ES-I3 (cell line): ENCODE measurements at regions not wholly inside any gene's neighbourhood (a gene's known extent, or its start where the extent isn't known, plus 50 kb on each side); places are given as distances from the start of the nearest gene placed in this dataset.

Source experiments
- H3K36me3 ChIP-seq: 2 replicates; pipeline ENCODE4 v1.6.1; 2013; ENCODE audit warnings: mild to moderate bottlenecking, low read length, control low read depth, moderate library complexity; ENCODE audit not compliant: insufficient read depth
- H3K4me1 ChIP-seq: 2 replicates; pipeline ENCODE4 v1.6.1; 2013; ENCODE audit warnings: mild to moderate bottlenecking, control low read depth, low read length; ENCODE audit not compliant: insufficient read depth
- H3K9ac ChIP-seq: 2 replicates; pipeline ENCODE4 v1.6.1; 2013; ENCODE audit warnings: low read depth, mild to moderate bottlenecking, low read length, moderate library complexity
- H3K9me3 ChIP-seq: 2 replicates; pipeline ENCODE4 v1.6.1; 2013; ENCODE audit warnings: mild to moderate bottlenecking, low read length, moderate library complexity; ENCODE audit not compliant: control insufficient read depth, insufficient read depth

- Histone ChIP-seq H3K4me1 (peaks cover 11% of the 10 kb centered on the region), H3K9ac (no peak overlapping the region), H3K36me3 (no peaks in the 10 kb centered on the region), H3K9me3 (peaks cover 3% of the 10 kb centered on the region; the same call in 1 of the 2 replicates)
These were observed 345.7 kb downstream of the HAPSTR1 start for GRCh38 chr16:9437115-9437514.

- H3K4me1 ChIP-seq: peaks cover 17% of the 10 kb centered on the region
- no peak overlapping the region for H3K9ac ChIP-seq
- H3K36me3 ChIP-seq: no peaks in the 10 kb centered on the region
- H3K9me3 ChIP-seq: peaks cover 3% of the 10 kb centered on the region; the same call in 1 of the 2 replicates
These were observed 347.5 kb downstream of the HAPSTR1 start for GRCh38 chr16:9438991-9439390.

GRCh38 chr16:9441012-9441411 is 349.6 kb downstream of the HAPSTR1 start:
- Histone ChIP-seq H3K9me3 (peaks cover 3% of the 10 kb centered on the region; the same call in 1 of the 2 replicates), H3K36me3 (no peaks in the 10 kb centered on the region), H3K9ac (no peak overlapping the region), H3K4me1 (peaks cover 20% of the 10 kb centered on the region)

- Histone ChIP-seq H3K9me3 (no peaks in the 10 kb centered on the region), H3K36me3 (no peaks in the 10 kb centered on the region), H3K9ac (no peak overlapping the region), H3K4me1 (peaks cover 23% of the 10 kb centered on the region)
These were observed 352.4 kb downstream of the HAPSTR1 start for GRCh38 chr16:9443864-9444263.

GRCh38 chr16:9446471-9447194 is 355.2 kb downstream of the HAPSTR1 start:
- Histone ChIP-seq H3K36me3 (no peaks in the 10 kb centered on the region), H3K9me3 (peaks cover 4% of the 10 kb centered on the region; the same call in 1 of the 2 replicates), H3K4me1 (peaks cover 15% of the 10 kb centered on the region), H3K9ac (no peak overlapping the region)

- Histone ChIP-seq H3K4me1 (peaks cover 12% of the 10 kb centered on the region), H3K9me3 (peaks cover 4% of the 10 kb centered on the region; the same call in 1 of the 2 replicates), H3K36me3 (no peaks in the 10 kb centered on the region), H3K9ac (no peak overlapping the region)
These were observed 355.7 kb downstream of the HAPSTR1 start for GRCh38 chr16:9447195-9447551.

- H3K4me1 ChIP-seq: peaks cover 7% of the 10 kb centered on the region
- H3K9me3 ChIP-seq: peaks cover 4% of the 10 kb centered on the region; the same call in 1 of the 2 replicates
- H3K9ac ChIP-seq: no peak overlapping the region
- no peaks in the 10 kb centered on the region for H3K36me3 ChIP-seq
These were observed 356.3 kb downstream of the HAPSTR1 start for GRCh38 chr16:9447699-9448098.

- H3K9me3 ChIP-seq: peaks cover 4% of the 10 kb centered on the region; the same call in 1 of the 2 replicates
- peaks cover 7% of the 10 kb centered on the region for H3K4me1 ChIP-seq
- H3K36me3 ChIP-seq: no peaks in the 10 kb centered on the region
- H3K9ac ChIP-seq: no peak overlapping the region
These were observed 358.2 kb downstream of the HAPSTR1 start for GRCh38 chr16:9449597-9449996.

- H3K9me3 ChIP-seq: no peaks in the 10 kb centered on the region
- no peaks in the 10 kb centered on the region for H3K4me1 ChIP-seq
- no peak overlapping the region for H3K9ac ChIP-seq
- H3K36me3 ChIP-seq: no peaks in the 10 kb centered on the region
These were observed 365.8 kb downstream of the HAPSTR1 start for GRCh38 chr16:9457215-9457614.

GRCh38 chr16:9458816-9459215 is 367.4 kb downstream of the HAPSTR1 start:
- Histone ChIP-seq H3K9ac (no peak overlapping the region), H3K9me3 (no peaks in the 10 kb centered on the region), H3K4me1 (no peaks in the 10 kb centered on the region), H3K36me3 (no peaks in the 10 kb centered on the region)

GRCh38 chr16:9462984-9463383 is 371.5 kb downstream of the HAPSTR1 start:
- Histone ChIP-seq H3K36me3 (no peaks in the 10 kb centered on the region), H3K9me3 (no peaks in the 10 kb centered on the region), H3K9ac (no peak overlapping the region), H3K4me1 (no peaks in the 10 kb centered on the region)

- Histone ChIP-seq H3K9me3 (no peaks in the 10 kb centered on the region), H3K36me3 (no peaks in the 10 kb centered on the region), H3K4me1 (no peaks in the 10 kb centered on the region), H3K9ac (no peak overlapping the region)
These were observed 372.0 kb downstream of the HAPSTR1 start for GRCh38 chr16:9463461-9463860.

GRCh38 chr16:9465161-9465560 is 373.7 kb downstream of the HAPSTR1 start:
- Histone ChIP-seq H3K4me1 (no peaks in the 10 kb centered on the region), H3K9me3 (no peaks in the 10 kb centered on the region; the same call in 1 of the 2 replicates), H3K9ac (no peak overlapping the region), H3K36me3 (no peaks in the 10 kb centered on the region)

- no peaks in the 10 kb centered on the region for H3K4me1 ChIP-seq
- H3K9ac ChIP-seq: no peak overlapping the region
- H3K9me3 ChIP-seq: no peaks in the 10 kb centered on the region; the same call in 1 of the 2 replicates
- no peaks in the 10 kb centered on the region for H3K36me3 ChIP-seq
These were observed 378.1 kb downstream of the HAPSTR1 start for GRCh38 chr16:9469512-9469911.

- Histone ChIP-seq H3K9ac (no peak overlapping the region), H3K9me3 (no peaks in the 10 kb centered on the region), H3K4me1 (no peaks in the 10 kb centered on the region), H3K36me3 (no peaks in the 10 kb centered on the region)
These were observed 385.3 kb downstream of the HAPSTR1 start for GRCh38 chr16:9476744-9477143.
